BE2C (cell line): ENCODE measurements at regions not wholly inside any gene's neighbourhood (a gene's known extent, or its start where the extent isn't known, plus 50 kb on each side); places are given as distances from the start of the nearest gene placed in this dataset.

Experiments used
- DNase-seq: peaks from one replicate; pipeline ENCODE4 v3.0.0-alpha.2; 2020
- H3K27me3 ChIP-seq: fragments of 250-450 bp; sonication (Bioruptor Pico); 2 replicates; pipeline ENCODE4 v1.5.1; 2020; ENCODE audit warnings: mild to moderate bottlenecking
- H3K36me3 ChIP-seq: fragments of 250-450 bp; sonication (Bioruptor Pico); 2 replicates; pipeline ENCODE4 v1.5.1; 2020; ENCODE audit warnings: mild to moderate bottlenecking
- H3K4me1 ChIP-seq: fragments of 250-450 bp; sonication (Bioruptor Pico); 2 replicates; pipeline ENCODE4 v1.5.1; 2020
- H3K4me3 ChIP-seq: 2 replicates; pipeline ENCODE4 v1.5.1; 2011; ENCODE audit warnings: low read depth, low read length
- H3K9me3 ChIP-seq: fragments of 250-450 bp; sonication (Bioruptor Pico); 2 replicates; pipeline ENCODE4 v1.5.1; 2020
- CTCF ChIP-seq: IDR thresholded peaks from 2 replicates; pipeline ENCODE4 v1.5.1; 2012; ENCODE audit warnings: mild to moderate bottlenecking, low read depth, low read length

- Histone ChIP-seq H3K9me3 (no peaks in the 10 kb centered on the region), H3K4me3 (no peak overlapping the region), H3K27me3 (no peaks in the 10 kb centered on the region), H3K4me1 (no peaks in the 10 kb centered on the region; the same call in 1 of the 2 replicates), H3K36me3 (no peaks in the 10 kb centered on the region)
- DNase-seq, result no peak
- no peak for TF ChIP-seq CTCF
Observed at GRCh38 chr11:13108416-13108815, 99.3 kb downstream of the RASSF10 start.

GRCh38 chr11:13109616-13110015 lies 100.5 kb downstream of the RASSF10 start:
- H3K27me3 ChIP-seq, result no peaks in the 10 kb centered on the region
- no peaks in the 10 kb centered on the region for H3K36me3 ChIP-seq
- no peak for DNase-seq
- H3K4me1 ChIP-seq, result peaks cover 2% of the 10 kb centered on the region; the same call in 1 of the 2 replicates
- no peaks in the 10 kb centered on the region for H3K9me3 ChIP-seq
- H3K4me3 ChIP-seq, result no peak overlapping the region
- no peak for TF ChIP-seq CTCF

- no peak for DNase-seq
- Histone ChIP-seq H3K4me3 (no peak overlapping the region), H3K9me3 (no peaks in the 10 kb centered on the region), H3K36me3 (no peaks in the 10 kb centered on the region), H3K4me1 (peaks cover 2% of the 10 kb centered on the region; the same call in 1 of the 2 replicates), H3K27me3 (no peaks in the 10 kb centered on the region)
- TF ChIP-seq CTCF, result no peak
Observed at GRCh38 chr11:13110145-13110544, 101.0 kb downstream of the RASSF10 start.

- no peaks in the 10 kb centered on the region for H3K36me3 ChIP-seq
- no peaks in the 10 kb centered on the region for H3K27me3 ChIP-seq
- TF ChIP-seq CTCF, result no peak
- peak; percentile 54 for DNase-seq
- H3K4me3 ChIP-seq, result no peak overlapping the region
- H3K9me3 ChIP-seq, result no peaks in the 10 kb centered on the region
- peaks cover 2% of the 10 kb centered on the region; the same call in 1 of the 2 replicates for H3K4me1 ChIP-seq
Observed at GRCh38 chr11:13110929-13111812, 102.1 kb downstream of the RASSF10 start.

GRCh38 chr11:13111813-13112130 lies 102.7 kb downstream of the RASSF10 start:
- Histone ChIP-seq H3K27me3 (no peaks in the 10 kb centered on the region), H3K4me3 (no peak overlapping the region), H3K4me1 (peaks cover 2% of the 10 kb centered on the region; the same call in 1 of the 2 replicates), H3K9me3 (no peaks in the 10 kb centered on the region), H3K36me3 (no peaks in the 10 kb centered on the region)
- DNase-seq, result no peak
- TF ChIP-seq CTCF, result no peak
